Caco-2 (cell line): ENCODE measurements at regions not wholly inside any gene's neighbourhood (a gene's known extent, or its start where the extent isn't known, plus 50 kb on each side); places are given as distances from the start of the nearest gene placed in this dataset.

Experiments used
- BruUV-seq: library from RNA; stranded (reverse); fragments of 400-500 nt; replicated peaks from 2 replicates; lab custom pipeline; 2021; lab: Mats Ljungman, UMichigan
- CTCF ChIA-PET: fragments of 300-600 bp; sonication (Branson Sonifier 250); formaldehyde crosslinking; loops from one replicate; lab custom pipeline; 2022; ENCODE audit warnings: antibody characterized with exemption; lab: Charles Lee
- POLR2A ChIA-PET: fragments of 300-600 bp; sonication (Branson Sonifier 250); formaldehyde crosslinking; loops from one replicate; lab custom pipeline; 2022; ENCODE audit warnings: antibody characterized with exemption; lab: Charles Lee
- DNase-seq, 2 experiments: peaks; one replicate each; pipeline versions ENCODE4 v3.0.0 to v3.0.0-alpha.2; 2020 to 2022
- H3K27me3 ChIP-seq: replicated peaks from 2 replicates; pipeline ENCODE4 v1.6.0; 2011; ENCODE audit warnings: low read length; ENCODE audit not compliant: control insufficient read depth, insufficient read depth
- H3K36me3 ChIP-seq: 2 replicates; pipeline ENCODE4 v1.5.1; 2011; ENCODE audit warnings: low read length; ENCODE audit not compliant: control insufficient read depth, insufficient read depth
- H3K4me1 ChIP-seq: fragments of 250-450 bp; sonication (Bioruptor Pico); 2 replicates; pipeline ENCODE4 v1.5.1; 2020; ENCODE audit warnings: mild to moderate bottlenecking
- H3K4me3 ChIP-seq: 2 replicates; pipeline ENCODE4 v1.5.1; 2011; ENCODE audit warnings: low read depth, mild to moderate bottlenecking, control low read depth, low read length
- H3K9me3 ChIP-seq: fragments of 250-450 bp; sonication (Bioruptor Pico); 2 replicates; pipeline ENCODE4 v1.5.1; 2020; ENCODE audit warnings: mild to moderate bottlenecking, moderate library complexity
- H3K27ac Mint-ChIP-seq: one replicate; pipeline ENCODE4 v1.8.0; 2022; ENCODE audit warnings: mixed read lengths; ENCODE audit not compliant: unreplicated experiment
- H3K27me3 Mint-ChIP-seq: one replicate; pipeline ENCODE4 v1.8.0; 2022; ENCODE audit warnings: mixed read lengths; ENCODE audit not compliant: insufficient read depth, unreplicated experiment
- H3K36me3 Mint-ChIP-seq: one replicate; pipeline ENCODE4 v1.8.0; 2022; ENCODE audit warnings: mild to moderate bottlenecking, mixed read lengths; ENCODE audit not compliant: insufficient read depth, unreplicated experiment
- H3K4me1 Mint-ChIP-seq: one replicate; pipeline ENCODE4 v1.8.0; 2022; ENCODE audit warnings: low read depth, mixed read lengths; ENCODE audit not compliant: unreplicated experiment
- H3K4me3 Mint-ChIP-seq: one replicate; pipeline ENCODE4 v1.8.0; 2022; ENCODE audit warnings: mild to moderate bottlenecking, moderate library complexity, mixed read lengths; ENCODE audit not compliant: unreplicated experiment
- H3K9me3 Mint-ChIP-seq: one replicate; pipeline ENCODE4 v1.8.0; 2022; ENCODE audit warnings: mixed read lengths; ENCODE audit not compliant: unreplicated experiment
- intact Hi-C: fragments of 100-400 bp; cut with micrococcal nuclease; formaldehyde crosslinking; loops from one replicate; pipeline ENCODE4 v1.10.0; 2022; ENCODE audit not compliant: unreplicated experiment
- TF ChIP-seq, protein P1 (sequence below), 2 experiments: fragments of 200-600 bp in 1 of 2; IDR thresholded peaks; 1 replicate in 1 of 2; 2 replicates in 1 of 2; pipeline versions ENCODE4 v1.5.1 to v1.8.0; 2011 to 2022; ENCODE audit warnings: antibody characterized with exemption in 1 of 2, control low read depth in 1 of 2, inconsistent platforms in 1 of 2, low read depth in 1 of 2, low read length in 1 of 2, mild to moderate bottlenecking in 1 of 2, moderate library complexity in 1 of 2; ENCODE audit not compliant: insufficient read depth in 1 of 2, severe bottlenecking in 1 of 2, unreplicated experiment in 1 of 2

DNA sequence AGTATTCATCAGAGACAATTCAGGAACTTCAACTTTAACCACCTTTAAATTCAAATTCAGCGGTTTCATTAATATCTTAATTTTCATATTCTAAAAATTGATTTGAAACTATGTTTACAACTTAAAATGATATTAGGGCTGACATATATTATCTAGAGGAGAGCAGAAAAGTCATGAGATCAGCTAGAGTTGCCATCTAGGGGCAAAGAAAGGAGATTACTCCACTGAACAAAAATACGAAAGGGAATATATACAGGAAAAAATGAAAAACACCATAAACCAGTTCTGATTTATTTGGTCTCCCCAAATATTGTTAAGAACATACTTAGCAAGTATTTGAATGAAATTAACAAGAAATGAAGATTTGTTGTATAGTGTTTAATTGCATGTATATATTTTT, 946.3 kb downstream of the DTWD2 start:
- DNase-seq: no peak
- H3K4me1 ChIP-seq: no peaks in the 10 kb centered on the region
- peaks cover 4% of the 10 kb centered on the region for H3K27me3 Mint-ChIP-seq
- H3K27me3 ChIP-seq: no peaks in the 10 kb centered on the region
- intact Hi-C loops: loop anchor here (1.0 kb wide), 2 partner anchors 451 to 588 kb away; no protein-coding TSS in a partner anchor
- H3K9me3 Mint-ChIP-seq: no peaks in the 10 kb centered on the region
- no peaks in the 10 kb centered on the region for H3K36me3 Mint-ChIP-seq
- TF ChIP-seq, protein P1, sequence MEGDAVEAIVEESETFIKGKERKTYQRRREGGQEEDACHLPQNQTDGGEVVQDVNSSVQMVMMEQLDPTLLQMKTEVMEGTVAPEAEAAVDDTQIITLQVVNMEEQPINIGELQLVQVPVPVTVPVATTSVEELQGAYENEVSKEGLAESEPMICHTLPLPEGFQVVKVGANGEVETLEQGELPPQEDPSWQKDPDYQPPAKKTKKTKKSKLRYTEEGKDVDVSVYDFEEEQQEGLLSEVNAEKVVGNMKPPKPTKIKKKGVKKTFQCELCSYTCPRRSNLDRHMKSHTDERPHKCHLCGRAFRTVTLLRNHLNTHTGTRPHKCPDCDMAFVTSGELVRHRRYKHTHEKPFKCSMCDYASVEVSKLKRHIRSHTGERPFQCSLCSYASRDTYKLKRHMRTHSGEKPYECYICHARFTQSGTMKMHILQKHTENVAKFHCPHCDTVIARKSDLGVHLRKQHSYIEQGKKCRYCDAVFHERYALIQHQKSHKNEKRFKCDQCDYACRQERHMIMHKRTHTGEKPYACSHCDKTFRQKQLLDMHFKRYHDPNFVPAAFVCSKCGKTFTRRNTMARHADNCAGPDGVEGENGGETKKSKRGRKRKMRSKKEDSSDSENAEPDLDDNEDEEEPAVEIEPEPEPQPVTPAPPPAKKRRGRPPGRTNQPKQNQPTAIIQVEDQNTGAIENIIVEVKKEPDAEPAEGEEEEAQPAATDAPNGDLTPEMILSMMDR (IDR thresholded peaks at IDR 0.05; ENCODE audit: insufficient read depth in 1 of 2, low read depth in 1 of 2, low read length in 1 of 2, severe bottlenecking in 1 of 2, unreplicated experiment in 1 of 2): peak; percentile 22 to 40
- no peaks in the 10 kb centered on the region for H3K36me3 ChIP-seq
- no peak overlapping the region for H3K27ac Mint-ChIP-seq
- CTCF ChIA-PET: no interaction called here
- H3K4me3 ChIP-seq: no peak overlapping the region
- BruUV-seq: no TSS peak
- H3K9me3 ChIP-seq: no peaks in the 10 kb centered on the region
- H3K4me1 Mint-ChIP-seq: no peaks in the 10 kb centered on the region
- POLR2A ChIA-PET: no interaction called here
- no peak overlapping the region for H3K4me3 Mint-ChIP-seq

DNA sequence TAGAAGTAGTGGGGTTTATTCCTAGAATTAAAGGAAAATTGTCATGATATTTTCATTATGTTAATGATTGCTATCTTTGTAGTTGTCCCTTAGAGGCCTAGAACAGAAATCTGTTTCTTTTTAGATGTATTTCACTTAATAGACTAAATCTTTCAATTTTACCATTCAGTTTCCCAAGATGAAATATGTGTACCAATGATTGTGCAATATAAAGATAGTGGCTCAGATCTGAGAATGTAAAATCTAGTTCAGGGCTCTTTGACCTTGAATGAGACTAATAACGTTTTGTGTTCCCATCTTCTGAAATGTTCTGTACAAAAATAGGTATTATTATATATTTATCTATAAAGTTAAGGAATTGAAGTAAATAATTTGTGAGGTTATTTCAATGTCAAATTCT, 947.9 kb downstream of the DTWD2 start:
- no peaks in the 10 kb centered on the region for H3K9me3 ChIP-seq
- no peak for DNase-seq
- Mint-ChIP-seq H3K4me1 (no peaks in the 10 kb centered on the region), H3K27me3 (peaks cover 4% of the 10 kb centered on the region), H3K9me3 (no peaks in the 10 kb centered on the region), H3K4me3 (no peak overlapping the region), H3K36me3 (no peaks in the 10 kb centered on the region), H3K27ac (no peak overlapping the region)
- no TSS peak for BruUV-seq
- H3K4me1 ChIP-seq: no peaks in the 10 kb centered on the region
- no peaks in the 10 kb centered on the region for H3K36me3 ChIP-seq
- TF ChIP-seq, protein P1 (IDR thresholded peaks at IDR 0.05; ENCODE audit: insufficient read depth in 1 of 2, low read depth in 1 of 2, low read length in 1 of 2, severe bottlenecking in 1 of 2, unreplicated experiment in 1 of 2): no peak
- H3K4me3 ChIP-seq: no peak overlapping the region
- H3K27me3 ChIP-seq: no peaks in the 10 kb centered on the region
- ChIA-PET CTCF (no interaction called here), POLR2A (no interaction called here)
- intact Hi-C loops: no loop called here

DNA sequence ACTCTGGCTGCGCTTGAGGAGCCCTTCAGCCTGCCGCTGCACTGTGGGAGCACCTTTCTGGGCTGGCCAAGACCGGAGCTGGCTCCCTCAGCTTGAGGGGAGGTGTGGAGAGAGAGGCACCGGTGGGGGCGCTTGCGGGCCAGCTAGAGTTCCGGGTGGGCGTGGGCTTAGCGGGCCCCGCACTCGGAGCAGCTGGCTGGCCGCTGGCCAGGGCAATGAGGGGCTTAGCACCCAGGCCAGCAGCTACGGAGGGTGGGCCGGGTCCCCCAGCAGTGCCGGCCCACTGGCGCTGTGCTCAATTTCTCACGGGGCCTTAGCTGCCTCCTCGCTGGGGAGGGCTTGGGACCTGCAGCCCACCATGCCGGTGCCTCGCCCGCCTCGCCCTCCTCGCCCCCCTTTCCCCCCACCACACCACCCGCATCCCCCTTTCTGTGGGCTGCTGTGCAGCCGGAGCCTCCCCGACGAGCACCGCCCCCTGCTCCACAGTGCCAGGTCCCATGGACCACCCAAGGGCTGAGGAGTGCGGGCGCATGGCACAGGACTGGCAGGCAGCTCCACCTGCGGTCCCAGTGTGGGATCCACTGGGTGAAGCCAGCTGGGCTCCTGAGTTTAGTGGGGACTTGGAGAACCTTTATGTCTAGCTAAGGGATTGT, 954.5 kb downstream of the DTWD2 start:
- POLR2A ChIA-PET: no interaction called here
- Histone ChIP-seq H3K36me3 (no peaks in the 10 kb centered on the region), H3K4me1 (no peaks in the 10 kb centered on the region), H3K27me3 (no peaks in the 10 kb centered on the region), H3K4me3 (no peak overlapping the region), H3K9me3 (no peaks in the 10 kb centered on the region)
- intact Hi-C loops: no loop called here
- H3K36me3 Mint-ChIP-seq: no peaks in the 10 kb centered on the region
- no peak overlapping the region for H3K4me3 Mint-ChIP-seq
- H3K4me1 Mint-ChIP-seq: no peaks in the 10 kb centered on the region
- H3K27me3 Mint-ChIP-seq: no peaks in the 10 kb centered on the region
- TF ChIP-seq, protein P1 (IDR thresholded peaks at IDR 0.05; ENCODE audit: insufficient read depth in 1 of 2, low read depth in 1 of 2, low read length in 1 of 2, severe bottlenecking in 1 of 2, unreplicated experiment in 1 of 2): no peak
- no peak for DNase-seq
- no TSS peak for BruUV-seq
- H3K9me3 Mint-ChIP-seq: no peaks in the 10 kb centered on the region
- CTCF ChIA-PET: no interaction called here
- no peak overlapping the region for H3K27ac Mint-ChIP-seq
